GM12872 (cell line): ENCODE measurements at regions not wholly inside any gene's neighbourhood (a gene's known extent, or its start where the extent isn't known, plus 50 kb on each side); places are given as distances from the start of the nearest gene placed in this dataset.

Experiments
- CTCF ChIP-seq: IDR thresholded peaks from 3 replicates; pipeline ENCODE4 v1.5.1; 2011; ENCODE audit warnings: low read depth, mild to moderate bottlenecking, low read length, moderate library complexity; ENCODE audit not compliant: insufficient read depth

- no peak for TF ChIP-seq CTCF
These were observed 348.4 kb downstream of the FAM47B start for GRCh38 chrX:35291013-35291412.

DNA sequence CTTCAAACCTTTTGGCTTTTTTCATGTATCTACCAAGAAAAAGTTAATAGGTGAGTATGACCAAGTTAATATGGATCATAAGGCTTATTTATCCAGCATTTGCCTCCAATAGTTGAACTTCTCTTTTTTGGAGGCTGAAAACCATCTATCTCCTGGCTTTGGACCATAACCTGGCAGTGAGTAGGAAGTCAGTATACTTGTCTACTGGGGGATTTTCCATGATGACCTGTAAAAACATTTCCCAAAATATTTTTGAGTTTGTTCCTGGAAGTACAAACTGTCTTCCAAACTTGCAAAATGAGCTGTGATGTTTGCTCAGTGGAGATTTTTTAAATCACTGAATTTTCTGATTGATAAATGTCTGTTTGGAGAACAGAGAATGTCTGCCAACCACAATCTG lies 349.9 kb downstream of the FAM47B start:
- no peak for TF ChIP-seq CTCF

GRCh38 chrX:35339796-35340195 lies 397.2 kb downstream of the FAM47B start:
- TF ChIP-seq CTCF = no peak

- TF ChIP-seq CTCF = no peak
These were observed 397.9 kb downstream of the FAM47B start for GRCh38 chrX:35340465-35340864.

GRCh38 chrX:35351212-35351611 lies 408.6 kb downstream of the FAM47B start:
- no peak for TF ChIP-seq CTCF

- no peak for TF ChIP-seq CTCF
These were observed 409.3 kb downstream of the FAM47B start for GRCh38 chrX:35351795-35352483.

GRCh38 chrX:35357656-35358055 lies 415.1 kb downstream of the FAM47B start:
- no peak for TF ChIP-seq CTCF
